ENCODE measurements at regions not wholly inside any gene's neighbourhood (a gene's known extent, or its start where the extent isn't known, plus 50 kb on each side); places are given as distances from the start of the nearest gene placed in this dataset.
"Not testable (repeated sequence)": the region's sequence is repeated elsewhere in the genome, so short reads cannot be mapped to it uniquely, and the experiment has no call there.

DNA sequence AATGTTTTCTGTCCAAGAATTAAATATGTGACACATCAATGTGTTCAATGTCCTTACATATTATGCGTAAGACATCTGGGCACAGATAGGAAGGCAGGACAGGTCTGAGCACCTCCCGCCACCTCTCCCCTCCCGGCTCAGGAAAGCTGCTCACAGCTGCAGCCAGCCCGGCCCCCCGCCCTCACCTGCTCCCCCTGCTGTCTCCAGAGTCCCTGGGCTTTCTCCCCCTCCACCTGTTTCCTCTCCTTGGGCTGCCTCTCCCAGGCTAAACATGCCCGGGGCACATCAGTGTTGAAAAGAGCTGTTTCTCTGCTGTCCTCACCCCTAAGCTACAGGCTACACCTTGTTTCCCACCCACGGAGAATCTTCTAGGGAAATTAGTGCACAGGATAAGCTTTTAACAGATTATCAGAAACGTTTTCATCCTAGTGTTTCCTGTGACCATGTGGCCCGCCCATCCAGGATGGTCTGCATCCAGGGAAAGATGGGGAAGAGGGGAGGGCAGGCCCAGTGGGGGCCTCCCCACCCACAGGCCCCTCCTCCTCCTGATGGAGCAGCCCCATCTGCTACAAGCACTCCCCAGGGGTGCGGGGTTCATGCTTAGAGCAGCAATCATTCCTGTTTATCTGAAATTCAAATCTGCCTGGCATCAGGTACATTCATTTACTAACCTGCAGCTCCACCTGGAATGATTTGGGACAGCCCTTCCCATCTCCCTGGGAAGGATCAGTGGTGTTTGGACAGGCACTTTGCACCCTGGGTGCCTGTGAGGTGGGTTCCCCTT lies 273.8 kb upstream of the SFSWAP start:
- 37% methylated on average over 10 of the region's 10 CpGs for WGBS
- no peak for DNase-seq (ENCODE audit: extremely low spot score)
- Histone ChIP-seq H3K4me3 (ENCODE audit: low read depth, low read length) (no peak overlapping the region), H3K36me3 (ENCODE audit: insufficient read depth) (no peaks in the 10 kb centered on the region), H3K27ac (ENCODE audit: low read depth) (no peak overlapping the region), H3K4me1 (ENCODE audit: insufficient read depth) (no peaks in the 10 kb centered on the region)

DNA sequence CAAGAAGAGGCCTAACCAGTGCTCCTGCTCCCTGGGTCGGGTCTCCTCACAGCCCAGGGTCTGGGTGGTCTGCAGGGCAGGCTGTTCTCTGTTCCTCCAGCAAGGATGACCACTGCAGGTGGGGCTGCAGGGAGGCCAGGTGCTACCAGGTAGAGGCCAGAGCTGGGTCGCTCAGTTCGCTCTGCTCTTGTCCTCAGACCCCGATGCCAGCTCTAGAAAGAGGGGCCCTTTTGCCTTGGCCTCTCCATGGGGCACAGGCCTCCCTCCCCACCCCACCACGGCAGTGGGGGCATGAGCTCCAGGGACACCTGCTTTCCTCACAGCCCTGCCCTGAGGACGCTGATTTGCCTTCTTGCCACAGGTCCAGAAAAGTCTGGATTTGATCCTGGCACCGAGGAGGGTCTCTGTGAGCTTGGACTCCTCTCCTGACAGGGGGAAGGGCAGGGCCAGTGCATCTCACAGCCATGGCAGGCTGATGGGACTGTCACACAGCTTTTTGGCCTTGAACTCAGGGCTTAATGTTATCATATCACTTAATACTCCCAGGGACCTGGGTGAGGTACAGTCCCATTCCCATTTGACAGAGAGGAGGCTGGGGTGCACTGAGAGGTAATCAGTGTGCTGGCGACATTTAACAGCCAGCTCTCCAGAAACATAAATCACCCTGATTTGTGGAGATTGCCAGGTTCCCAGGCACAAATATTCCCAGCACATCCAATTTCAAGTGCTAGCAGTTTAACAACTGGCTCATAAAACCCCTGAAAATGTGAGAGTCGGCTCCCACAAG lies 273.0 kb upstream of the SFSWAP start:
- Histone ChIP-seq H3K4me3 (ENCODE audit: low read depth, low read length) (no peak overlapping the region), H3K36me3 (ENCODE audit: insufficient read depth) (no peaks in the 10 kb centered on the region), H3K27ac (ENCODE audit: low read depth) (no peak overlapping the region), H3K4me1 (ENCODE audit: insufficient read depth) (no peaks in the 10 kb centered on the region)
- DNase-seq (ENCODE audit: extremely low spot score), result no peak
- 62% methylated on average over 9 of the region's 9 CpGs for WGBS

DNA sequence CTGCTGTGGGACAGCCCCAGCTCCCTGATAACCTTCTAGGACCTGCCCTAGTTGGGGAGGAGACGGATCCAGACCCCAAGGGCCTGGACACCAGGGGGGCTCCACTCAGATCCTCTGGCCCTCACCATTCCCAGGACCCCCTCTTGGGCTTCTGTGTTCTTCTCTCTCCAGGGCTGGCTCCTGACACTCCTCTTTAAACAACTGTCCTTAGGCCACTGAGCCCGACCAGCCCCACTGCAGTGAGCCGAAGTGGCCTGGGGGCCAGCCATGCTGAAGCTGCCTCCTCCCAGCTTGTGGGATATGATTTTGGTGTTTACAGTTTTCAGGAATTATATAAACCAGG lies 272.4 kb upstream of the SFSWAP start:
- WGBS, result 50% methylated on average over 3 of the region's 3 CpGs
- DNase-seq (ENCODE audit: extremely low spot score); H3K4me3 ChIP-seq (ENCODE audit: low read depth, low read length); H3K27ac ChIP-seq (ENCODE audit: low read depth); H3K4me1 ChIP-seq (ENCODE audit: insufficient read depth); H3K36me3 ChIP-seq (ENCODE audit: insufficient read depth): not testable (repeated sequence)

DNA sequence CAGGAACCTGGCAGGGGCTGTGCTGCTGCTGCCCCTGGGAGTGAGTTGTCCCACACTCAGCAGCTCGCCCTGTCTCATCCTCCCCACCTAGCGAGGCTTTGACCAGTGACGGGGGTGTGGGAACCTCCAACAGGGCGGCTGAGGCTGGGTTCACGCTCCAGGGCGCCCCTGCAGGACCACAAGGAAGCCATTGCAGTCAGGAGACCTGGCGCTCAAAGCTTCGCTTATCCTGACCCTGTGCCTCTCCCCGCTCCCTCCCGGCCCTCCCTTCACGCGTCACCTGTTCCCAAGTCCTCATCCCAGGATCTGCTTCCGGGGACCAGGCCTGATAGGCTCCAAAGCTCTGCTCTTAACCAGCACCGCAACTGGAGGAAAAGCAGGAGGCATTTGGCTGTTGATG lies 272.0 kb upstream of the SFSWAP start:
- H3K4me3 ChIP-seq (ENCODE audit: low read depth, low read length), result no peak overlapping the region
- no peaks in the 10 kb centered on the region for H3K4me1 ChIP-seq (ENCODE audit: insufficient read depth)
- H3K27ac ChIP-seq (ENCODE audit: low read depth), result no peak overlapping the region
- DNase-seq (ENCODE audit: extremely low spot score), result no peak
- no peaks in the 10 kb centered on the region for H3K36me3 ChIP-seq (ENCODE audit: insufficient read depth)
- 62% methylated on average over 14 of the region's 14 CpGs for WGBS

DNA sequence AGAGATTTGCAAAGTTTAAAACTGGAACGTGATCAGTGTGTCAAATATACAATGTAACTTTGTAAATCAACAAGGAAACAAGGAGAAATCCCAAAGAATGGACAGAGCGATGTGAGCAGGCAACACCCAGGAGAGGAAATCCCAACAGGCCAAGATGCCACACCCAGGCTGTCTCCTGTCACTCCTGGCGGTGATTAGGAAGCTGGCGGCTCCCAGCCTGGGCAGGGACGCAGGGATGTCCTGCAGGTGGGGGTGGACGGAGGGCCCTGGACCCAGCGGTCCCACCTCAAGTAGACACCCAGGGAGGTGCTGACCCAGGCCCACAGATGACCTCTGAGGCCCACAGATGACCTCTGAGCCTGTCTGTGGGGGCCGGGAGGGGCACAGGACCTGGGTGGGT lies 271.1 kb upstream of the SFSWAP start:
- H3K4me3 ChIP-seq (ENCODE audit: low read depth, low read length); H3K4me1 ChIP-seq (ENCODE audit: insufficient read depth); H3K36me3 ChIP-seq (ENCODE audit: insufficient read depth); DNase-seq (ENCODE audit: extremely low spot score); H3K27ac ChIP-seq (ENCODE audit: low read depth): not testable (repeated sequence)
- no CpG with 5 or more reads among the region's 8 CpGs for WGBS

DNA sequence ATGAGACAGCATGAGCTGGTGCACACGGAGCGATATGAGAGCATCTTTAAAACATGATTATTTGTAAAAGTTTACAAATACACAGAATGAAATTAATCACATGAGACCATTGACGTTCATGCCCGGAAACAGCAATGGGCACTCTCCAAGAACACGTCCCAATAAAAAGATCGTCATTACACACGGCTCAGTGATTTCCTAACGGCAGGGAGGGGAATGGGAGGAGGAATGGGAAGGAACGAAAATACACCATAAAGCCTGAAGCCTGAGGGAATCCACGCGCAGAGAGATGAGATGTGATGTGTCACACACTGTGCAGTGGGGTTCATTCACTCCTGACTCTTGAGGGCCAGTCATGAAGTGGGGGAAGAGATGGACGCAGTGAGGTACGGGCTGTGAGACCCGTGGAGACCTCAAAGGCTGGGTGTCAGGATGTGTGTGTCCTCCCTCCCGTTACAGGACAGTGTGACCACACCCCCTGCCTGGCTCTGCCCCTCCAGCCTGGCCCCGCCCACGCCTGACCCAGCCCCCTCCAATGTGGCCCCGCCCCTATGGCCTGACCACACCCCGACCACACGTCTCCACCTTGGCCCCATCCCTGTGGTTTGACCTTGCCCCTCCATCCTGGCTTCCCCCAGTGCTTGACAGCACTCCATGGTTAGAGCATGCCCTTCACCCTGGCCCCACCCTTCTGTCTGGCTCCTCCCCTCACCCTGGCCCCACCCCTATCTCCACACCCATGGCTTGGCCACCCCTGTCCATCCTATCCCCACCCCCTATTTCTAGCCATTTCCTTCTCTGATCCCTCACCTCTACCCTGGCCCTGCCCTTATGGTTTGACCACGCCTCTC lies 270.5 kb upstream of the SFSWAP start:
- WGBS, result 59% methylated on average over 8 of the region's 21 CpGs
- not testable (repeated sequence) for H3K27ac ChIP-seq (ENCODE audit: low read depth); H3K4me1 ChIP-seq (ENCODE audit: insufficient read depth); H3K4me3 ChIP-seq (ENCODE audit: low read depth, low read length); H3K36me3 ChIP-seq (ENCODE audit: insufficient read depth); DNase-seq (ENCODE audit: extremely low spot score)

DNA sequence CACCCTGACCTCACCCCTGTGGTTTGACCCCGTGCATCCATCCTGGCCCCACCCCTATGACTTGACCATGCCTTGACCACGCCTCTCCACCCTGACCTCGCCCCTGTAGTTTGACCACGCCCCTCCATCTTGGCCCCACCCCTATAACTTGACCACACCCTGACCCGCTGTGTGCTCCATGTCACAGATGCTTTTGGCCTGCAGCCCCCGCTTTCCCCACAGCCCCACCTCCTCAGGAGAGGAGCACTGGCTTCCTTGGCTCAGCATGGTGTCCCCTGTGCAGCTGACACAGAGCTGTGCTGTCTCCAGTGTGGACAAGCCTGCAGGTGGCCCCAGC lies 269.9 kb upstream of the SFSWAP start:
- no peak overlapping the region for H3K27ac ChIP-seq (ENCODE audit: low read depth)
- DNase-seq (ENCODE audit: extremely low spot score), result no peak
- 72% methylated on average over 6 of the region's 6 CpGs for WGBS
- no peaks in the 10 kb centered on the region for H3K4me1 ChIP-seq (ENCODE audit: insufficient read depth)
- no peak overlapping the region for H3K4me3 ChIP-seq (ENCODE audit: low read depth, low read length)
- H3K36me3 ChIP-seq (ENCODE audit: insufficient read depth), result no peaks in the 10 kb centered on the region

DNA sequence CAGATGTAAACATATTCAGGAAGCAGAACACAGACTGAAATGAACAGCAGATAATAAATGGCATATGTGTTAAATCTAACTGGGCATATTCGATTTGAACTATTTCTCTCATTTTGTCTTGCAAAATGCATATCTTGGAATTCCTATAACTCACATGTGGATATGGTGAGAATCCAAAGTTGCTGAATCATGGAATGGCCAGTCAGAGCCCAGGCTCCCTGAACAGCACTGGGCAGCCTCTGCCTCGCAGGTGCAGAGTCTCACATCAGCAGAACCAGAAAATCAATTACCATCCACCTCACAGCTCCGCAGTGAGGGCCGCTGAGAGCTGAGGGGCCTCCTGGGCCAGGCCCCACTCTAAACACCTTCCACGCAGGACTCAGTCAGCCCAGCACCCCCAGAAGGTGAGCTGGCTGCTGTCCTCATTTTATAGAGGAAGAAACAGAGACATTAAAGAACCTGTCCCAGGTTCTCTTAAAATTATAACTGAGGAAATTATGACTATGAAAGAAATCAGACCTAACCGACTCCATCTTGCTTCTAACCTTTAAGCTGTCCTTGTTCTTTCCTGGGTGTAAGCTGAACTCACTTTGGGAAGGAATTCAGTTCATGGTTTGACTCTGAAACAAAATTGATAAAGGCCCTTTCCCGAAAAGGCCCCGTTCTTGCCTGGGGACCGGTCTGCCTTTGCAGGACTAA lies 269.1 kb upstream of the SFSWAP start:
- Histone ChIP-seq H3K27ac (ENCODE audit: low read depth) (no peak overlapping the region), H3K36me3 (ENCODE audit: insufficient read depth) (no peaks in the 10 kb centered on the region), H3K4me3 (ENCODE audit: low read depth, low read length) (no peak overlapping the region), H3K4me1 (ENCODE audit: insufficient read depth) (no peaks in the 10 kb centered on the region)
- no peak for DNase-seq (ENCODE audit: extremely low spot score)
- 76% methylated on average over 9 of the region's 9 CpGs for WGBS

DNA sequence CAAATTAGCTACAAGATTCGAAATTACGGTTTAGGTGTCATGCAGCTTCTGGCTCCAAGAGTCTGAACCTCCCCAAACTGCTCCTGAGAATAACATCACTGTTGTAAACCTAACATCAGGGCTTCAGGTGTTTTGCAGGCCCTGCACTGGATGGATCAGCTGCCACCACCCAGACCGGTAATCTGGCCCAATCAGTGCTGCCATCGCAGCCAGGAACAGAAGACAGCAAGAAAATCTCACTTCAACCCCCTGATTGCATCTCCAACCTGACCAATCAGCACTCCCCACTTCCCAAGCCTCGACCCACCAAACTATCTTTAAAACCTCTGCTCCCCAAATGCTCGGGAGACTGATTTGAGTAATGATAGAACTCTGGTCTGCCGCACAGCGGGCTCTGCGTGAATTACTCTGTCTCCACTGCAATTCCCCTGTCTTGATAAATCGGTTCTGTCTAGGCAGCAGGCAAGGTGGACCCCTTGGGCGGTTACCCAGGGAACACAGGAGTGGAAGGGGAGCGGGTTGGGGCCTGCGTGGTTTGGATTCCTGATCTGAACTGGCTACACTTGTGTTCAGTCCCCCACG lies 268.5 kb upstream of the SFSWAP start:
- no peak for DNase-seq (ENCODE audit: extremely low spot score)
- 72% methylated on average over 14 of the region's 14 CpGs for WGBS
- no peaks in the 10 kb centered on the region for H3K4me1 ChIP-seq (ENCODE audit: insufficient read depth)
- H3K36me3 ChIP-seq (ENCODE audit: insufficient read depth), result no peaks in the 10 kb centered on the region
- no peak overlapping the region for H3K4me3 ChIP-seq (ENCODE audit: low read depth, low read length)
- H3K27ac ChIP-seq (ENCODE audit: low read depth), result no peak overlapping the region

DNA sequence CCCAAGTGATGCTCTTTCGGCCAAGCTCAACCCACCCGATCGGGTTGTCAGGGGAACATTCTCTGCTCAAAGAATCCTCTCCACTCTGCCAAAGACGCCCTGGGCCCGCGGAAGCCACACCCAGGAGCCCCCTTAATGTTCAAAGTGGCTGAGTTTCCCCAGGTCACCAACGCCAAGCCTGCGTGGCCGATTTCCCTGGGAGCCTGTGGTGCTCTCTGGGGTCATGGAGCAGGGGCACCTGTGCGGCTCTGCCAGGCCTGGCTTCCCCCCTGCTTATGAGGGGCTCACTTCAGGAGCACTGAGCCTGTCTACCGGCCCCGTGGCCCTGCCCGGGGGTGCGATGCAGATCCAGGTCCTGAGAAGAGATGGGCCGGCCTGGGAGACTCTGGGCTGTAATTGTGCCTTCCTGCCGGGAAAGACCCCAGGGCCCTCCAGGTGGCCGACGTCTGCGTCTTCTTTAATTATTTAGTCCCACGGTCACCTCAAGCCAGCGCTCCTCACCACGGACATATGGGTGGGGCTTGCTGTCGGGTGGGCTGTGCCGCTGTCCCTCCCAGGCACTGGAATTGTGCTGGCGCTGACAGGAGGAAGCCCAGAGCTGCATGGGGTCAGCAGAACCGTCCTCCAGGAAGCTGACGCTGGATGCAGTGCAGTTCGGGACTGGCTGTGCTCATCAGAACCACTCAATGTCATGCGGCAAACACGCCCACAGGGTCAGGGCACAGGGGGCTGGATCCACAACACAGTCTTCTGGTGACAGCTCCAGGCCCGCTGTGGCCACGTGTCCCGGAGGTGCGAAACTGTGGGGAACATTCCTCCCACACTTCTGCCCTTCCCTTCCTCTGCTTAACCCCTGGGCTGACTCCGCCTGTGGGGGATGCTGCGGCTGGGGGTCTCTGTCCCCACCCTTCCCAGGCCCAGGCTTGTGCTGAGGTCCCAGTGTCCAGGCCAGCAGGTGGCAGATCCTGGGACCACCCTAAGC lies 267.6 kb upstream of the SFSWAP start:
- 67% methylated on average over 36 of the region's 36 CpGs for WGBS
- DNase-seq (ENCODE audit: extremely low spot score), result no peak
- Histone ChIP-seq H3K36me3 (ENCODE audit: insufficient read depth) (no peaks in the 10 kb centered on the region), H3K4me3 (ENCODE audit: low read depth, low read length) (no peak overlapping the region), H3K27ac (ENCODE audit: low read depth) (no peak overlapping the region), H3K4me1 (ENCODE audit: insufficient read depth) (no peaks in the 10 kb centered on the region)

DNA sequence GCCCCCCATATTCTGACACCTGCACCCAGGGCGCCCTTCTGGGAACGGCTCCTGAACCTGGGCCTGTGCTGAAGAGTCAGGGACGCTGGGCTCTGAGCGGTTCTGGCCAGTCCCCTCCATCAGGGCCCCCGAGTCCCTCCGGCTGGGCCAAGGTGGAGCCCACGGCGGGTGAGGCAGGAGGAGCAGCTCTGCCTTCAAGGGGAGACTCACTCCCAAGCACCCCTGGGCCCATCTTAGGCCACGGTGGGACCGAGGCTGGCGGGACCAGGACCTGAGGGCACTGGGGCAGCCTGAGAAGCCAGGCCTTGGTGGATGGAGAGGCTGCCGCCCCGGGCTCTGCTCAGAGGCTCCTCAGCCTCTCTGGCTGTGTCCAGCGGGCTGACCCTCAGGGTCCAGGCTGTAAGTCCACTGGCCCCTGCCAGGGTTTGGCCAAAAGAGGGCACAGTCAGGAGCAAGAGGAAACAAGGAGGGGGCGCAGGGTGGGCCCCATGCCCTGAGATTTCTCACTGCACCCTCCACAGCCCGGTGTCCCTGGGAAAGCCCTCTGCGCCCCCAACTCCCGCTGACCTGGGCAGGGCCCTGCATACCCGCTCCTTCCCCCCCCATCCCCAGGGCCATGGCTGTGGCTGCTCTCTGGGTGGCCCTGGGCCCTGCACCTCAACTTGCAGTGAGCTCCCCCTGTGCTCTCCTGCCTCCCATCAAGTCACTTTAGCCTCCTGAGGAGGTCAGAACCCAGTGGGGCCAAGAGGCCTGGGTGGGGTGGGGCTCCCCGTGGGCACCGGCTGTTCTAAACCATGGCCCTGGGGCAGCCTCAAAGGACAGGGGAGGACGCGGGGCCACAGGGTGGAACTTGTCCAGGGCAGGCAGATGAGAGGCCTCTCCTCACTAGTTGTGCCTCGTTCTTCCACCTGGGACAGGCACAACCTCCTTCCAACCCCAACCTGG lies 266.4 kb upstream of the SFSWAP start:
- Histone ChIP-seq H3K27ac (ENCODE audit: low read depth) (no peak overlapping the region), H3K4me3 (ENCODE audit: low read depth, low read length) (no peak overlapping the region), H3K36me3 (ENCODE audit: insufficient read depth) (no peaks in the 10 kb centered on the region), H3K4me1 (ENCODE audit: insufficient read depth) (no peaks in the 10 kb centered on the region)
- DNase-seq (ENCODE audit: extremely low spot score), result no peak
- WGBS, result 87% methylated on average over 24 of the region's 24 CpGs
